Fibroblast of lung (primary cell): ENCODE measurements at regions not wholly inside any gene's neighbourhood (a gene's known extent, or its start where the extent isn't known, plus 50 kb on each side); places are given as distances from the start of the nearest gene placed in this dataset.

Source experiments
- EZH2 ChIP-seq: IDR thresholded peaks from 2 replicates; pipeline ENCODE4 v1.5.1; 2012; ENCODE audit warnings: low read length, control low read depth, mild to moderate bottlenecking; ENCODE audit errors: missing control alignments
- TF ChIP-seq, protein P1 (sequence below), 2 donors: IDR thresholded peaks in 1 of 2; conservative IDR thresholded peaks in 1 of 2; 1 replicate in 1 of 2; 2 replicates in 1 of 2; pipeline ENCODE4 v1.5.1; 2011 to 2012; ENCODE audit warnings: low read length in 2 of 2, control low read depth in 1 of 2, inconsistent platforms in 1 of 2, low read depth in 1 of 2, mild to moderate bottlenecking in 1 of 2

- TF ChIP-seq, protein P1, sequence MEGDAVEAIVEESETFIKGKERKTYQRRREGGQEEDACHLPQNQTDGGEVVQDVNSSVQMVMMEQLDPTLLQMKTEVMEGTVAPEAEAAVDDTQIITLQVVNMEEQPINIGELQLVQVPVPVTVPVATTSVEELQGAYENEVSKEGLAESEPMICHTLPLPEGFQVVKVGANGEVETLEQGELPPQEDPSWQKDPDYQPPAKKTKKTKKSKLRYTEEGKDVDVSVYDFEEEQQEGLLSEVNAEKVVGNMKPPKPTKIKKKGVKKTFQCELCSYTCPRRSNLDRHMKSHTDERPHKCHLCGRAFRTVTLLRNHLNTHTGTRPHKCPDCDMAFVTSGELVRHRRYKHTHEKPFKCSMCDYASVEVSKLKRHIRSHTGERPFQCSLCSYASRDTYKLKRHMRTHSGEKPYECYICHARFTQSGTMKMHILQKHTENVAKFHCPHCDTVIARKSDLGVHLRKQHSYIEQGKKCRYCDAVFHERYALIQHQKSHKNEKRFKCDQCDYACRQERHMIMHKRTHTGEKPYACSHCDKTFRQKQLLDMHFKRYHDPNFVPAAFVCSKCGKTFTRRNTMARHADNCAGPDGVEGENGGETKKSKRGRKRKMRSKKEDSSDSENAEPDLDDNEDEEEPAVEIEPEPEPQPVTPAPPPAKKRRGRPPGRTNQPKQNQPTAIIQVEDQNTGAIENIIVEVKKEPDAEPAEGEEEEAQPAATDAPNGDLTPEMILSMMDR (conservative IDR thresholded peaks at IDR 0.05 in 1 of 2, IDR thresholded peaks at IDR 0.05 in 1 of 2; ENCODE audit: low read depth in 1 of 2, low read length in 2 of 2): no peak
- no peak for TF ChIP-seq EZH2
Measured at GRCh38 chr5:52562473-52562872, 225.2 kb upstream of the ITGA1 start.
